ENCODE measurements at regions not wholly inside any gene's neighbourhood (a gene's known extent, or its start where the extent isn't known, plus 50 kb on each side); places are given as distances from the start of the nearest gene placed in this dataset.

DNA sequence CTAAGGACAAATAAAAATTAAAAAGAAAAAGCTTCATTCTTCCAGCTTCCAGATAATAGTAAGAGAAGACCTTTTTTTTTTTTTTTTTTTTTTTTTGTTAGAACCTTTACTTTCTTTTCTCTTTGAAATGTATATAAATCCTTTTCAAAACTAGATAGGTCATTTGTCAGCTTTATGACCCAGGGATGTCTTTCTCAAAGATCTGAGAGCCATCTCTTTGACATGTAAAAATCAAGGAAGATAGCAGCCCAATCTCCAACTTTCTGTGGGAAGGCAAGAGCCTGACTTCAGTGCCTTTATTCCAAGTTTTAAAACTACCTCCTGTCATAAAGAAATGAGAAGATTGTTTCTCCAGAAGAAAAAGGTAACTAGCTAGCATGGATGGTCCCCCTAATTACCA is 203.3 kb upstream of the LRFN5 start:
- no peak for DNase-seq

DNA sequence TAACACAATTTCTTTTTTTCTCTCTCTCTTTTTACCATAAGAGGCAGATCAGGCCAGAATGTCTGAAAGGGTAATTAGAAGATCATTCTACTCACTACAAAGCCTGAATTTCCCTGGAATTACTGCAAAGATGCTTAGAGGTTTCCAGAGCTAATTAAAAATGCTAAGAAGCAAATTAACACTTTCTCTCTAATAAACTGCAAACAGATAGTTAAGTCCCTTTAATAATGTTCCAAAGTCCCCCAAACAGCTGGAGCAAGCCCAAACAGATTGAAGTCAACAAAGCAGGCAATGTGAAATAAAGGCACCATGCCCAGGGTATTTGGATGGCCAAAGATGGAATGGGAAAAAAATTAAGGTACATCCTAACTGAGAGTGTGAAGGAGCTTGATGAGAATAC is 208.8 kb upstream of the LRFN5 start:
- no peak for DNase-seq

DNA sequence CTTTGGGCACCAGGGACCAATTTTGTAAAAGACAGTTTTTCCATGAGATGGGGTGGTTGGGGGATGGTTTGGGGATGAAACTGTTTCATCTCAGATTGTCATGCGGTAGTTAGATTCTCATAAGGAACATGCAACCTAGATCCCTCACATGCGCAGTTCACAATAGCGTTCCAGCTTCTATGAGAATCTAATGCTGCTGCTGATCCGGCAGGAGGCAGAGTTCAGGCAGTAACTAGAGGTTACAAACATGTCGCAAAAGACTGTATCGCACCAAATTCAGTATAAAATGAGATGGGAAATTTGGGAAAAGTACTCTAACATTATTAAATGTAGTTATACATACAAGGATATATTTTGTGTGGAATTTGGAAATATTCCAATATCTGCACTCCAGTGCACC is 213.2 kb upstream of the LRFN5 start:
- DNase-seq, result no peak

DNA sequence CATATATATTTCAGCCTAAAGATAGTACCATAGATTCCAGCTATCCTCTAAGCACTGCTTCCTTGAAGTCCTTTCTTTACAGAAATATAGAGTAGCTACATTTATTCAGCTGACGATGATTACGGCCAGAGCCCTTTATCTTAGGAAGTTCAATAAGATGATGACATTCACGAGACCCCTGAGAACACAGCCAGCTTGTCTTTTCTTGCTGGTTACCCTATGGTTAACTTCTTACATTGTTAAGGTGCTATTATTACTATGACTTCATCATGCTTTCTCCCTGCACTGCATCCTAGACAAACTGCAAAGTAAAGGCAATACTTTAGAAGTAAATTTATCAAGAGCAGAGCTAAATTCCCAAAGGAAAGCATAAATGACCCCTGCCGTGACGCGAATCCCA is 214.4 kb upstream of the LRFN5 start:
- DNase-seq, result no peak

DNA sequence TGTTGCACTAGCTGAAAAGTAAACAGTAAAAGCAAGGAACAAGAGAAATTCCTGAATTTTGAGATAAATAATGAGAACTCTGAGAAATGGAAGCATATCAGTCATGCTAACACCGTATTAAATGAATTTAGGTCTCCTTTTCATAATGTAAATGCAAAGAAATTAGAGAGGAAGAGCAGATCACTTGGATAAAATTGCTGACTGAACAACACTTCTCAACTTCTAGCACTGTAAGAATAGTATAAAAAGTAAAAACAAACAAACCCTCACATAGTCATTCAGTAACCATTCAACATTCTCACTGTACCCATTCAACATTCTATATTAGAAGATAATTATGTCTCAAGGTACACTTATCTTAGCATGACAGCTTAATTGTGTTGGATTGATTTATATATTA is 217.3 kb upstream of the LRFN5 start:
- no peak for DNase-seq

DNA sequence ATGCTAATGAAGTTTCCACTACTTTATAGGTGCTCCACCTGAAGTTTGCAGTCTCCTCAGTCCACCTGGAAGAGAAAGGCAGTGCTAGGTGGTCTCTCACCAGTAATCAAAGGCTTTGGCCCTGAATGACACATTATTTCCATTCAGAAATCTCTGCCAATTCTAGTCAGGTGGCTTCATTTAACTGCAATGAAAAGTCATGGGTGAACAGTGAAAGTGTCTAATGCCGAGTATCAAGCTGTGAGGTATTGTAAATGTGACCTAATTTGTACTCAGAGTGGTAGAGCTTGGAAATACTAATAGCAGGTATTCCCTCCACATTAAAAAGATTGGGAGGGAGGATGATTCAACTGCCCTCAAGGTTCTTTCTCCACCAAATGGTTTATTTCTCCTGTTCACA is 220.9 kb upstream of the LRFN5 start:
- DNase-seq, result no peak

DNA sequence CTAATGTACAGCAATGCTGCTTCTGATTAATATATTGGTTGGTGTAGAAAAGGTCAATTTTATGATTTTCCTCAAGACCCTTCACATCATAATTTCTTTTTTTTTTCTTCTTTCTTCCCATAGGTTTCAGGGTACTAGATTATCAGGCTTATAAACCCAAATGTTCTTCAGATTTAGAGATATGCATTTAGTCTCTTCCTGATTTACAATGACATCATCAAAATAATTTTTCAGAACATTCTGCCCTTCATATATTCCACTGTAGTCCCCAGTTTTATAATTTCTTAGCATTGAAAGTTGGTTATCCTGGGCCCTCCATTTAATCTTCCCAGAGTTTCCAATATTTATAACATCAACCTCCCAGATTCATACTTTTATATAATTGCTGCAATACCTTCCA is 226.7 kb upstream of the LRFN5 start:
- no peak for DNase-seq

DNA sequence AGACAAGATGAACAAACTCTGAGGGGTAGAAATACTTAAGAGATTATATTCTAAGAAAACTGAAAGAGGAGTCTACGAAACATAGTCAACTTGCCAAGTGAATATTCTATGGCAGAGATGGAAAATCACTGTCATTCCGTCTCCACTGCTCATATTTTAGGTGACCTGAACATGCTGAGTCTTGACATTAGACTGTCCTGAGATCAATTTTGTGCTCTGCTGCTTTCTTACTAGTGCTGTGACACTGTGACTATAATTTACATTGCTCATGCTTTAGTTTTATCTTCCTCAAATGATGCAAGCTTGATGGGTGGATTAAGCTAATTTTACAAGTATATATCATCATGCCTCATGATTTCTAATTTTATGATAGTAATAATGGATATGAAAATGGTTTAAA is 228.2 kb upstream of the LRFN5 start:
- no peak for DNase-seq

DNA sequence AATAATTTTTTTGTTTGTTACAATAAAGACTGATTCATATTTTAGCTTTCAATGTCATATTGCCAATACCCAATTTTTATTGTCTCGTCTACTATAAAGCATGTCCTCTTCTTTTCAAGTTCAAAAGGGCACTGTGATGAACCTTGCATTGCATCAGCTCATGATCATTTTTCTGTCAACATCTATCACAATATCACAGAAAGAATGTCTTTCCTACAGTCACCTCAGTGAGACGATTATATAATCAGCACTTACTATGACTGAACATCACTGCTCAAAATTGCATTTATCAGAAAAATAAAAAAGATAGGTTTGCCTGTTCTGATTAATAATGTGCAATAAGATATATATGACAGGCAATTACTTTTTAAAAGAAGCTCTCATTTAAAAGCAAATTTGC is 228.7 kb upstream of the LRFN5 start:
- DNase-seq, result no peak

DNA sequence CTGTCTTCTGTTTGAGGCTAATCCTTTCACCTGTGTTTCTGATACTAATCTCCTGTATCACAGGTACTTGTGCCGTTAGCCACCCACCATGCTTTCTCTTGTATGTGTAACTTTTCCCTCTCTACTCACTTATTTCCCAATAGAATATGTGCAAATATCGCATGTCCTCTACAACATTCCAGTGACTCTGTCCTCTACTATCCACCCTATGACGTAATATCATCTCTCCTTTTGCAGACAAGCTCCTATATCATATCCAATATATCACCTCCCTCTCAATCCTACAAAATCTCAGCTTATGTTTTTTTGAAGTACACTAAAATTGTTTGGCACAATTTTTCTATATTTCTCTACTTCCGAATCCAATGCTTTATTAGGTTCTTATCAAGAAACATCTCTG is 232.6 kb upstream of the LRFN5 start:
- no peak for DNase-seq

DNA sequence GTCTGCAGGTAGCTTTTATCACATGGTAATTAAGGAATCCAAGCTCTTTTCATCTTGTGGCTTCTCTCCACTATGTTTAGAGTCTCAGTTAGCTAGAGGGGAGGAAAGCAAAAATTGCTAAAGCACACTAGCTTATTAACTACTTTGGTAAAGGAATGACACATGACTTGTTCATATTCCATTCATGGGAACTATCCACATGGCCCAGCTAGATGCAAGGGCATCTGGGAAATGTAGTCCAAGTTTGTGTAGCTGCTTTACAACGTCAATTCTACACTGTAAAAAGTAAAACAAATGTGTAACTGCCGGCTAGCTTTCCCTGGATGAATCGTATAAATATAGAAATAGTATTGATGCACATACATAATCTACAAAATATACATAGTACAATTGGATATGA is 244.5 kb upstream of the LRFN5 start:
- no peak for DNase-seq

DNA sequence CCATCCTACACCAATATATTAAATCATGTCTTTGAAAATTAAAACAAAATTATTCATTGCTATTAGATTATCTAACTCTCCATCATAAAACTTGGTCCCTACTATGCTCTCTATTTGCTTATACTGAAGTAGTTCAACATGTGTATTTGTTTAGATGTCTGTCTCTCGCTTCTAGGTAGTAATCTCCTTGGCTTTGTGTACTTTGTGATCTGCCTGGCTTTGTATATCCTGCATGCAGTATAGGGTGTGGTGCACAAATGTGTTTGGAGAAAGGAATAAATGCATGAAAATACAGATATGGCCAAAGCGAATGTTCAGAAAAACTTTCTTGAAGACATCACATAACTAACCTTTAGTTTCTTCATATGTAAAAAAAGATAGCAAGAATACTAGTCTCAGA is 246.6 kb upstream of the LRFN5 start:
- DNase-seq, result no peak

DNA sequence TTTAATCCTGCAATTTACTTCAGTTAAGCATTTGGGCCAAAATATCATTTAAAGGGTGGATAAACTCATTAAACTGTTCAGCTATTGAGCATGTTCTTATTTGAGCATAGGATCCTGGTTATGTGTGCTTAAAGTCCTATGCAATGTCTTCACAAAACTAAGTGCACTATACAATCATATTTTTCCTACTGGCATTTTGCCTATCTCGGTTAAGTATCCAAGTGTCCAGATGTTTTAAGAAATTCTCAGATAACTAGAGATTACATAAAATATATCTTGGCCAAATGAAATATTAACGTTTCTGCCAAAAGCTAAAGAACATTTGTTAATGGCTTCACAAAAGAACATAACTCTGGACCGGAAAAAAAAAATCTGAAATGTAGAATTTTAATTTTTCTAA is 250.8 kb upstream of the LRFN5 start:
- no peak for DNase-seq

DNA sequence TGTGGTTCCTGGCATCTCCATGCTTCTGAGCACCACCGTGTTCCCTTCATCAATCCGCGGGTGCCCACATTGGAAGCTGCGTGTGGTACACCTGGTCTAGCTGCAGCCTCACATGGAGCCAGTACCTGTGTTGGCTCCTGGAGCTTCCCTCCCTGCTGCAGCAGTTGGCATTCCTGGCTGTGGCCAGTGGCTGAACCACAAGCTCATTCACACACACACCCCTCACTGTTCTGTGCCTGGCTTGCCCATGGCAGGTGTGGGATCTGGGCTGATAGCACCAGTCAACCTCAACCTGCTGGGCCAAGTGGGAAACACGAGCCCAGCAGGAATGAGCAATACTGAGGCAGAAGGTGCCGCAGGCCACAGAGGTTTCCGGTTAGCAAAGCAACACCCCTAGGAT is 256.2 kb upstream of the LRFN5 start:
- no peak for DNase-seq

DNA sequence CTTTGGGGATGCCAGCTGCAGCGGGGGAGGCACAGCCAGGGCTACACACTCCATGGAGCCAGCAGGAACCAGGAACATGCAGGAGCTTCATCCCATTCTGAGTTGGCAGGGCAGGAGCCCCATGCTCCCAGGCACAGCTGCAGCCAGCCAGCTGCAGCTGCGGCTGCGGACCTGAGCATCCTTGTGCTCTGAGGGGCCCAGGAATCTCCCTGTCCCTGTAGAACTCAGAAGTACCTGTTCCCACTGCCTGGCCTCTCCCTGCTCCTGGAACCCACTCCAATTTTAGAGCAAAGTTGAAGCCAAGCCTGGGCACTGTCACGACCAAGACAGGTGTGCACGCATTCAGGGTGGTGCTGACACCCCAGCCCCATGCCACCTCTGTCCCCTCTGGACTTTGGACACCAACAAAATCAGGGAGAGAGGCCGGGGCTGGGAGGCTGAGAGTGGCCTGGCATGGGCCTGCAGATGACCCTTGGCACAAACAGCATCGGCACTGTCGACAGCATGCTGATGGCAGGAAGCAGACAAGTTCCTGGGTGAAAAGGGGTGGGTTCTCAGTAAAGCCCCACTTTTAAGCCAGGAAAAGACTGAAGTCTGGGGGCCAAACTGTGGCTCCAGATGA is 257.3 kb upstream of the LRFN5 start:
- DNase-seq, result no peak

DNA sequence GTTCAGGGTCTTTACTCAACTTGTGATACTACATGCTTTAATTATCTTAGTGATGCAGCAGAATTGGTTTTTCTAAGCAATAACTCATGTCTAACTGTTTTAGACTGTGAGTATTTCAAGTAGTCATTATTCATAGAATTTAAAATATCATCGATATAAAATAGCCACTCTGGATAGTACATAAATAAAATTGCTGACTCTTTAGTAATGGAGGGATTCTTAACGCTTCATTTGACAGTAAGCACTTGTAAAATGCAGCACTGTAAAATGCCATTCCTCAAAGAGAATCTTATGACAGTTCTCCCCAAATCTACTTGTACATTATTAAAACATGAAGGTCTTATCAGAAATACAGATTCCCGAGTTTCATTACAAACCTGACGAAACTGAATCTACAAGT is 262.8 kb upstream of the LRFN5 start:
- DNase-seq, result no peak

DNA sequence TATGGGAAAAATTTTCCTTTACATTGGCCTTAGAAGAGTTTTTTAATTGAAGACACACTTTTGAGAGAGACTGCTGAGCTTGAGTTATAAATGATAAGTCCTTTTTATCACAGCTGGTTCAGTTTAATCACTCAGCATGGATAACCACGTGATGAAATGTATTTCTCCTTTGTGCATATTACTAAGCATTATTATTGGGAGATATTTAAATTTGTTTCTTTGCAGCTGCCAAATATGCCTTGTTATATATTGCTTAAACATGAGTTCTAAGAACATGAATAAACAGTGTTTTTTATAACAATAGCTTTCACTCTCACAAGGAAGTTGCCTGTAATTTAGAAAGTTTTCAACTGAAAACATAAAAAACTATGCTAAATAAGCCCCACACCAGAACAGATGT is 293.5 kb upstream of the LRFN5 start:
- no peak for DNase-seq

DNA sequence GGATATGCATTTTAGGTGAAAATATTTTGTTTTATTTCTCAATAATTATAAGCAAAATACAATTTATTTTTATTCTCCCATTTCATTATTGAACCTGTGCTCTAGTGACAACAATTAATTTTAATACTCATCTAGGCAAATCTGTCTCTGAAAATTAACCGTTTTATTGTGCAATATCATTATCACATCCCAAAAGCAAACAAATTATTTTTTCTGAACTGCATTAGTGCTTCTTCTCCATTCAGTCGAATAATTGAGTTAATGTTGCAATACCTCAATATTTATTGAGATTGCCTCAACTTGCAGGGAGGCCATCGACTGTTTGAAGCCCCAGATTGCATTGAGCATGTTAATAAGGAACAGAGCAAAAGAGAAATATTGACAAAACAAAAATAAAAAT is 303.2 kb upstream of the LRFN5 start:
- DNase-seq, result no peak

DNA sequence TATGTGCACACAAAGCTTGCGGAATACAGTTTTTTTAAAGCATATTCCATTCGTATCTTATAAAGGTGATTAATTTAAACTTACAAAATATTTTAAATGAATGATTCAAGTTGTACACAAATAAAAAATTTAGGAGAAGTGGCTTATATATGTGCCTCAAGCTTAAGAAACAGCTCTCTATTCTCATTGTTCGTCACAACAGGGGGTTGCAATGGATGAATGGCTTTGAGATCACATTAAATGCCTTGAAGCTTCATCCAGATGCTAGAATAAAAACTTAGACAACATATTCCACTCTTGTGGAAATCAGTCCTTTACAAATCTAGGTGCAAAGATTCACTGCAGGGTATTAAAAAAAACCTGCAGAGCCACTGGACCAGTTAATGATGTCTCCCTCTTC is 303.9 kb upstream of the LRFN5 start:
- no peak for DNase-seq

DNA sequence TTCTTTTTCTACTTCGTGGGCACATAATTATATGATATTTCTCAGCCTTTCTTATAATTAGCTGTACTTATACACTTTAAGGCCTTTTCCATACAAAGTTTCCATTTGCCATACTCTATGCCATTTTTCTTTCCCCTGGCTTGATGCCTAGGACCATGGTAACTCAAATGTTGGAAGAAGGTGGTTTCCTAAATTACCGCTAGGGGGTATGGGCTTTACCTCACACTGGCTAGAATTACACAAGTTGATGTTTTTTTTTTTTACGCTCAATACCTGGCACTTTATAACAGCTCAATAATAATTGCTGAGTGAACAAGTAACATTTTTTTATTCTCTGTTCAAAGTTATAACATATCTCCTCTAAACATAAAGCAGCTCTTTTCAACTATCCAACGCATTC is 306.8 kb upstream of the LRFN5 start:
- DNase-seq, result no peak

DNA sequence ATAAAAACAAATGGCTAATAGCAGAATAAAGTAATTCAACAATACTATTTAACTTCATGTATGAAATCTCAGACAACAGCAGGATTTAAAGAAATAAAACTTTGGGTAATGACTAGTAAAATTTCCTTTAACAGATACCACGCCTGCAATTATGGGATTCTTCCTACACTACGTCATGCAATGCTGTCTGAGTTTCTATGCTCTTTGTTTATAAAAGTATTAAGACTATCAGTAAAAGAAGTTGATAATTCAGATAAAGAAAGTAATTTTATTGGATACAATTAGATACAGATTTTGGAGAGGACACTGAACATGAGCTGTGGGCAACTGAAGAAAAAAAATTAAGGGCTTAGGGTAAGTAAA is 308.4 kb upstream of the LRFN5 start:
- no peak for DNase-seq

DNA sequence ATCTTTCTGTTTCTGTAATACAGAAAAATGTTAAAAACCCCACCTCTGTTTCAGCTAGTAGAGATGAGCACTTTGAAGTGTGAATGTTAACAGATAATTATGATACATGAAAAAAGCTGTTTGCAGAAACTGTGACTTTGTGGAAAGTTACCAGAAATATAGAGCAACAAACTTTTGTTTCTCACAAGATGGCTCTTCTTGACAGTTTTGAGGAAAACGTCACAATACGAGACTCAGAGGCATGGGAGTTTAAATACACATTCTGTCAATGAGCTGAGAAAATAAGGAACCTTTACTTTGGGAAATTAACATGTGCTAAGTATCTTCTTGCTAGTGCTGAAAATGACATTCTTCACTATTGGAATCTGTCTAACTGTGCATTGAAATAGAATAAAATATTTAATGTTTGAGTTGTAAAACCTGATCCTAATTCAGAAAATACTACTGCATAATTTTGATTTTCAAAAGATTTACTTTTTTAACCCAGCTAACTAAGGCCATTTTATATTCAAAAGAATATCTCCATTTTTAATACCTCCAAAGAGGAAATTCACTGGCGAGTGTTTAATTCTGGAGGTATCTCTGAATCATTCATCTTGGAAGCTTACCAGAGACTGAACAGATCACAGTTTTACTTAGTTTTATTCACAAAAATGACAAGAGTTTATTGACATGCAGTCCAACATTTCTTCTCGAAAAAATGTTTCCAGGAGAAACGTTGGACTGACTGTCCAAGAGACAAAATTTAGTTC is 308.9 kb upstream of the LRFN5 start:
- no peak for DNase-seq

DNA sequence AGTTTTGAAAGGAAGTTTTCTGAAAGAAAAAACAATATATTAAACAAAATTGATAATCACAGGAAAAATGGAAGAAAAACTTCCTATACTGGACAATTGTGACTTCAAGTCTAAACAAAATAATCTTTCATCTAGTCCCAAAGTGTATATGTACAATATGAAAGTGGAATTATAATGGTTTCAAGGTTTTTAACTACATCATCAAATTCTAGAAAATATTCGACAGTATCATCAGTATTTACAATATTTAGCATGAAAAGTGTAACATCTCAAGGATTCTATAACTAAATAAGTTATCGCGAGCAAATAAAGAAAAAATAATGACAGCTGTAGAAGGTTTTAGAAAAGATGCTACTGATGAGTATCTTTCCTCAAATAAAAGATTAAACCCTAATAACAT is 310.9 kb upstream of the LRFN5 start:
- no peak for DNase-seq

DNA sequence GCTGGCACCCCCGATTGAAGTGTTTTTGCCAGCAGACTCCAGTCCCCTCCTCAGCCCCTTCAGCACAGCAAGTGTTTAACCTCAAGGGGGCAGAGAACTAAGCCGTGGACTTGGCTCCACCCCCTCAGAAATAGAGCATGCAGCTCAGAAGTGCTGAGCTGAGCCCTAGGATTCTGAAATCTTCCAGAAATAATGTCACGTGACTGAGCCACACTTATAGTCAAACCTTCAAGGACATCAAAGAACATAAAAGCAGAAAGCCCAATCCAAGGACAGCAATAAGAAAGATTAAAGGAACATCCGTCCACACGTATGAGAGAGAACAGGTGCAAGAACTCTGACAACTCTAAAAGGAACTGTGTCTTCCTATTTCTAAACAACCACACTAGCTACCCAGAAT is 317.7 kb upstream of the LRFN5 start:
- DNase-seq, result no peak

DNA sequence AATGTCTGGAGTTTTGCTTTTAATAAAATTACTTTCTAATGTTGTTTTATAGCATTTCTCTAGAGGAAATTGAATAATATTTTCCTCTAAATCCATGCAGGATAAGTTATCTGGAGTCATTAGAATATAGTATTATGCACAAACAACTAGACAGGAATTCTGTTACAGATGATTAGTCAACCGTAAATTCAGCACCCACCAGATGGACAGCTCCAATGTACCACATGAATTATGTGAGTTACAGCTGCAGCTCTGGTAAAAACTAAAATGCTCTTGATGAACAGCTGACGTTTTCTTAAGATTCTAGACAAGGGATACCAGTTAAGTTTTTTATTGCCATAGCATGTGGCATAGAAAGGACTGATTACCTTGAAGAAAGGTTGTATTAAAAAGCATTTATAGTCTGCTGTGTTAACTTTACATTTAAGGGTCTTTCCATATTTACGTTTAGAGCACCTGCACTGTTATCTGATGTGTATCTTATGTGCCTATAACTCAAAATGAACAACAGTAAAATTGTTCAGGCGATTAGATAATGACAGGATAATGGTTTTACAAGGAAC is 321.4 kb upstream of the LRFN5 start:
- no peak for DNase-seq
